A673 (cell line): ENCODE measurements at regions not wholly inside any gene's neighbourhood (a gene's known extent, or its start where the extent isn't known, plus 50 kb on each side); places are given as distances from the start of the nearest gene placed in this dataset.
"Not testable (repeated sequence)": the region's sequence is repeated elsewhere in the genome, so short reads cannot be mapped to it uniquely, and the experiment has no call there.

Experiments used
- BruUV-seq: library from RNA; stranded (reverse); fragments of 400-500 nt; replicated peaks from 2 replicates; lab custom pipeline; 2021; lab: Mats Ljungman, UMichigan
- CTCF ChIA-PET: fragments of 300-600 bp; sonication (Branson Sonifier 250); formaldehyde crosslinking; loops from one replicate; lab custom pipeline; 2022; ENCODE audit warnings: antibody characterized with exemption; lab: Charles Lee
- POLR2A ChIA-PET: fragments of 300-600 bp; sonication (Branson Sonifier 250); formaldehyde crosslinking; loops from one replicate; lab custom pipeline; 2022; ENCODE audit warnings: antibody characterized with exemption; ENCODE audit not compliant: low non-redundant PET; lab: Charles Lee
- DNase-seq: peaks from one replicate; pipeline ENCODE4 v3.0.0-alpha.2; 2015; ENCODE audit warnings: low spot score
- H3K27ac ChIP-seq: fragments of 200-600 bp; sonication (generic); 2 replicates; pipeline ENCODE4 v1.5.1; 2016; ENCODE audit warnings: mixed run types, low read depth, mild to moderate bottlenecking, mixed read lengths, antibody characterized with exemption, low read length; ENCODE audit not compliant: poor library complexity, severe bottlenecking
- H3K27me3 ChIP-seq: fragments of 200-600 bp; sonication (generic); replicated peaks from 2 replicates; pipeline ENCODE4 v1.6.1; 2017; ENCODE audit warnings: mixed run types, low read depth, mild to moderate bottlenecking, mixed read lengths, antibody characterized with exemption, low read length; ENCODE audit not compliant: insufficient read depth, poor library complexity
- H3K36me3 ChIP-seq: fragments of 200-600 bp; sonication (generic); 2 replicates; pipeline ENCODE4 v1.6.1; 2016; ENCODE audit warnings: mixed run types, mild to moderate bottlenecking, mixed read lengths, antibody characterized with exemption, low read length; ENCODE audit not compliant: insufficient read depth, poor library complexity, severe bottlenecking
- H3K4me1 ChIP-seq: fragments of 200-600 bp; sonication (generic); 2 replicates; pipeline ENCODE4 v1.6.1; 2017; ENCODE audit warnings: mixed run types, mild to moderate bottlenecking, mixed read lengths, antibody characterized with exemption, low read length; ENCODE audit not compliant: insufficient read depth, poor library complexity, severe bottlenecking
- H3K4me3 ChIP-seq: fragments of 200-600 bp; sonication (generic); 2 replicates; pipeline ENCODE4 v1.5.1; 2016; ENCODE audit warnings: low read depth, mixed run types, mild to moderate bottlenecking, mixed read lengths, low read length; ENCODE audit not compliant: poor library complexity, severe bottlenecking
- H3K9me3 ChIP-seq: fragments of 200-600 bp; sonication (generic); 2 replicates; pipeline ENCODE4 v1.6.1; 2016; ENCODE audit warnings: mixed run types, low read depth, mild to moderate bottlenecking, mixed read lengths, antibody characterized with exemption, low read length; ENCODE audit not compliant: poor library complexity, severe bottlenecking
- EZH2 ChIP-seq: fragments of 200-600 bp; sonication (generic); IDR thresholded peaks from 2 replicates; pipeline ENCODE4 v1.6.1; 2017; ENCODE audit warnings: borderline replicate concordance, low read depth, mild to moderate bottlenecking, mixed read lengths, antibody characterized with exemption, low read length; ENCODE audit not compliant: poor library complexity, severe bottlenecking
- intact Hi-C: fragments of 100-400 bp; cut with micrococcal nuclease; formaldehyde crosslinking; loops from one replicate; pipeline ENCODE4 v1.10.0; 2022; ENCODE audit not compliant: unreplicated experiment
- TF ChIP-seq, protein P1 (sequence below): fragments of 300-800, 200-600 bp; sonication (generic); conservative IDR thresholded peaks from 2 replicates; pipeline ENCODE4 v1.5.1; 2017; ENCODE audit warnings: low read depth, mild to moderate bottlenecking, antibody characterized with exemption, low read length, moderate library complexity, mixed read lengths

DNA sequence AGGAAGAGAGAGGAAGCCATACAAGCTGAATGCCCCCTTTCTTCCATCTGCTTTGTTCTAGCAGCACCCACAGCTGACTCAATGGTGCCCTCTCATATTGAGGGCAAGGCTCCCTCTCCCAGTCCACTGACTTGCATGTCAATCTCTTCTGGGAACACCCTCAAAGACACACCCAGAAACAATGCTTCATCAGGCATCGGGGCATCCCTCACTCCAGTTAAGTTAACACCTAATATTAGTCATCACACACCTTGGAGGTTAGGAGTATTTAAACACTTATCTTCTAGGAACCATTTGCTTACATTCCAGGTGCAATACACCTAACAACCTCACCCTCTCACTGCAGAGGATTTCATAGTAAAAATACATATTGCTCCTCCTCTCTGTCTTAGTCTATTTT is 993.5 kb upstream of the DDX18 start:
- Histone ChIP-seq H3K27ac (no peak overlapping the region), H3K4me3 (no peak overlapping the region), H3K36me3 (no peaks in the 10 kb centered on the region), H3K9me3 (peaks cover 18% of the 10 kb centered on the region), H3K4me1 (no peaks in the 10 kb centered on the region), H3K27me3 (no peaks in the 10 kb centered on the region)
- intact Hi-C loops, result no loop called here
- no peak for TF ChIP-seq EZH2
- TF ChIP-seq, protein P1, sequence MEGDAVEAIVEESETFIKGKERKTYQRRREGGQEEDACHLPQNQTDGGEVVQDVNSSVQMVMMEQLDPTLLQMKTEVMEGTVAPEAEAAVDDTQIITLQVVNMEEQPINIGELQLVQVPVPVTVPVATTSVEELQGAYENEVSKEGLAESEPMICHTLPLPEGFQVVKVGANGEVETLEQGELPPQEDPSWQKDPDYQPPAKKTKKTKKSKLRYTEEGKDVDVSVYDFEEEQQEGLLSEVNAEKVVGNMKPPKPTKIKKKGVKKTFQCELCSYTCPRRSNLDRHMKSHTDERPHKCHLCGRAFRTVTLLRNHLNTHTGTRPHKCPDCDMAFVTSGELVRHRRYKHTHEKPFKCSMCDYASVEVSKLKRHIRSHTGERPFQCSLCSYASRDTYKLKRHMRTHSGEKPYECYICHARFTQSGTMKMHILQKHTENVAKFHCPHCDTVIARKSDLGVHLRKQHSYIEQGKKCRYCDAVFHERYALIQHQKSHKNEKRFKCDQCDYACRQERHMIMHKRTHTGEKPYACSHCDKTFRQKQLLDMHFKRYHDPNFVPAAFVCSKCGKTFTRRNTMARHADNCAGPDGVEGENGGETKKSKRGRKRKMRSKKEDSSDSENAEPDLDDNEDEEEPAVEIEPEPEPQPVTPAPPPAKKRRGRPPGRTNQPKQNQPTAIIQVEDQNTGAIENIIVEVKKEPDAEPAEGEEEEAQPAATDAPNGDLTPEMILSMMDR, result no peak
- CTCF ChIA-PET, result no interaction called here
- DNase-seq, result no peak
- POLR2A ChIA-PET, result interaction anchor here (0.6 kb wide), 1 partner anchor 1715 kb away, joined by 5 read pairs; no protein-coding TSS in a partner anchor
- no TSS peak for BruUV-seq

DNA sequence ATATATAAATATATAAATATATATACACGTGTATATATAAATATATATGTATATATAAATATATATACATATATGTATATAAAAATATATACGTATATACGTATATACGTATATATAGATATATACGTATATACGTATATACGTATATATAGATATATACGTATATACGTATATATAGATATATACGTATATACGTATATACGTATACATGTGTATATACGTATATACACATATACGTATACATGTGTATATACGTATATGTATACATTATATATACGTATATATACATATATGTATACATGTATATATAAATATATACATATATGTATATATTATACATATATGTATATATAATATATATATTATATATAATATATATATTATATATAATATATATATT is 984.9 kb upstream of the DDX18 start:
- H3K27me3 ChIP-seq, H3K36me3 ChIP-seq, H3K4me1 ChIP-seq, intact Hi-C loops, POLR2A ChIA-PET, H3K4me3 ChIP-seq, DNase-seq, H3K27ac ChIP-seq, CTCF ChIA-PET, BruUV-seq: not testable (repeated sequence)
- peaks cover 16% of the 10 kb centered on the region for H3K9me3 ChIP-seq

DNA sequence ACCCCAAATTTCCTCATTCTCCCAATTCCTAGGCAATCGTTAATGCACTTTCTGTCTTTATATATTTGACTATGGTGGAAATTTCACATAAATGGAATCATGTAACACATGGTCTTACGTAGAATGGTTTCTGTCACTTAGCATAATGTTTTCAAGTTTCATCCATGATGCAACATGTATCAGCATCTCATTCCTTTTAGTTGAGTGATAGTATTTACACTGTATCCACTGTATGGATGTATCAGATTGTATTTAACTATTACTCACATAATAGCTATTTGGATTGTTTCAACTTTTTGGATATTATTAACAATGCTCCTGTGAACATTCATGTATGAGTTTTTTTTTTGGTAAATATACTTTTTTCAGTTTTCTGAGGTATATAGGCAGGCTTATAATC is 982.3 kb upstream of the DDX18 start:
- Histone ChIP-seq H3K9me3 (peaks cover 23% of the 10 kb centered on the region), H3K36me3 (no peaks in the 10 kb centered on the region), H3K27ac (no peak overlapping the region), H3K4me1 (no peaks in the 10 kb centered on the region), H3K4me3 (no peak overlapping the region), H3K27me3 (no peaks in the 10 kb centered on the region)
- intact Hi-C loops, result no loop called here
- BruUV-seq, result no TSS peak
- ChIA-PET POLR2A (no interaction called here), CTCF (no interaction called here)
- TF ChIP-seq, protein P1, result no peak
- no peak for TF ChIP-seq EZH2
- no peak for DNase-seq

DNA sequence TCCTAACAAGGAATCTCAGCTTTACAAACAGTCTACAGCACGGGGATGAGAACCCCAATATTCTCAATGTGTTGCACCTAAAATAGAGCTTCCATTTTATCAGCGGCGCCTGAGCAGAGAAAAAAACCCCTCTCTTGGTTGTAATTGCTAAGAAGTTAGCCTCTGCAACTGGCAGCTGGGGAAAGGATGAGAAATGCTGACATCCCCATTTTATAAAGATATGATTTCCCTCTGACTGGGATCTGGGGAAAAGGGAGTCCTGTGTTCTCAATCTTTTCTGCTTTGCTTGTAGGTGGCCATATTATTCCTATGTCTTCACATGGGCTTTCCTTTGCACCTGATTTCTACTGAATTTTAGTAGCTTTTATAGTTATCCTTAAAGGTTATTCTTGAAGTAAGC is 981.4 kb upstream of the DDX18 start:
- POLR2A ChIA-PET, result no interaction called here

More for the DNA sequence above, 981.4 kb upstream of the DDX18 start:
- Histone ChIP-seq H3K4me3 (no peak overlapping the region), H3K27me3 (no peaks in the 10 kb centered on the region), H3K4me1 (no peaks in the 10 kb centered on the region), H3K36me3 (no peaks in the 10 kb centered on the region), H3K9me3 (peaks cover 20% of the 10 kb centered on the region), H3K27ac (no peak overlapping the region)
- TF ChIP-seq EZH2, result no peak
- TF ChIP-seq, protein P1, result no peak
- intact Hi-C loops, result no loop called here
- CTCF ChIA-PET, result no interaction called here
- no peak for DNase-seq
- no TSS peak for BruUV-seq
